ENCODE measurements at regions not wholly inside any gene's neighbourhood (a gene's known extent, or its start where the extent isn't known, plus 50 kb on each side); places are given as distances from the start of the nearest gene placed in this dataset.

DNA sequence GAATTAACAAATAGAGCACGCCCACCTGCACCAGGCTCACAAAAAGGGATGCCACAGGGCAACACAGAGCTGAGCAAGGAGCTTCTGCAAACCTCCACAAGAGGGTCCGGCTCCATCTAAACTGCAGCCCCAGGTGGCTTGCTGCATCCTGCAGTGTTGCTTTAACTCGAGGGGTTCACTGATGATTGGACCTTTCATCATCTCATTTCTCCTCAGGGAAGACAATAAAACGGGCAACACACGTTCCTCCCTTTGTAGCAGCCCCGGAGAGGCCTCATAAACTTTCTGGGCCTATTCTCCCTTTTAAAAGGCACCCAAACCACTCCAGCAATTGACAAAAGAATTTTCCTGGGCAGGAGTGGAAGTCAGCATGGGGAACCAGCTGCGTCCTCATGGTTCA is 161.5 kb upstream of the CDH4 start:
- TF ChIP-seq, protein P1, sequence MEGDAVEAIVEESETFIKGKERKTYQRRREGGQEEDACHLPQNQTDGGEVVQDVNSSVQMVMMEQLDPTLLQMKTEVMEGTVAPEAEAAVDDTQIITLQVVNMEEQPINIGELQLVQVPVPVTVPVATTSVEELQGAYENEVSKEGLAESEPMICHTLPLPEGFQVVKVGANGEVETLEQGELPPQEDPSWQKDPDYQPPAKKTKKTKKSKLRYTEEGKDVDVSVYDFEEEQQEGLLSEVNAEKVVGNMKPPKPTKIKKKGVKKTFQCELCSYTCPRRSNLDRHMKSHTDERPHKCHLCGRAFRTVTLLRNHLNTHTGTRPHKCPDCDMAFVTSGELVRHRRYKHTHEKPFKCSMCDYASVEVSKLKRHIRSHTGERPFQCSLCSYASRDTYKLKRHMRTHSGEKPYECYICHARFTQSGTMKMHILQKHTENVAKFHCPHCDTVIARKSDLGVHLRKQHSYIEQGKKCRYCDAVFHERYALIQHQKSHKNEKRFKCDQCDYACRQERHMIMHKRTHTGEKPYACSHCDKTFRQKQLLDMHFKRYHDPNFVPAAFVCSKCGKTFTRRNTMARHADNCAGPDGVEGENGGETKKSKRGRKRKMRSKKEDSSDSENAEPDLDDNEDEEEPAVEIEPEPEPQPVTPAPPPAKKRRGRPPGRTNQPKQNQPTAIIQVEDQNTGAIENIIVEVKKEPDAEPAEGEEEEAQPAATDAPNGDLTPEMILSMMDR (conservative IDR thresholded peaks at IDR 0.05), result no peak
- TF ChIP-seq ZFX (IDR thresholded peaks at IDR 0.05), result no peak
